ENCODE measurements at regions not wholly inside any gene's neighbourhood (a gene's known extent, or its start where the extent isn't known, plus 50 kb on each side); places are given as distances from the start of the nearest gene placed in this dataset.

- no peak overlapping the region for H3K27ac ChIP-seq (ENCODE audit: low read depth)
- DNase-seq (ENCODE audit: low spot score) (no peak), ATAC-seq (no peak)
- TF ChIP-seq ZNF114 (CRISPR knock-in tag; IDR thresholded peaks at IDR 0.05) (no peak), ETS1 (IDR thresholded peaks at IDR 0.05) (no peak), NANOG (IDR thresholded peaks at IDR 0.05; ENCODE audit: borderline replicate concordance) (no peak), ZNF462 (CRISPR knock-in tag; IDR thresholded peaks at IDR 0.05) (no peak), STAT1 (IDR thresholded peaks at IDR 0.05; ENCODE audit: unreplicated experiment) (no peak), POLR2AphosphoS5 (IDR thresholded peaks at IDR 0.05; ENCODE audit: low read depth) (no peak), ZNF331 (CRISPR knock-in tag; IDR thresholded peaks at IDR 0.05; ENCODE audit: low read depth) (no peak)
- Mint-ChIP-seq H3K27me3 (ENCODE audit: insufficient read depth, low read depth, poor library complexity) (no peaks in the 10 kb centered on the region), H3K27ac (no peak overlapping the region), H3K9me3 (no peaks in the 10 kb centered on the region), H3K4me3 (no peak overlapping the region), H3K4me1 (no peaks in the 10 kb centered on the region), H3K36me3 (ENCODE audit: low read depth) (no peaks in the 10 kb centered on the region)
- no peaks in the 10 kb centered on the region for H3K36me3 ChIP-seq (ENCODE audit: insufficient read depth)
- no peaks in the 10 kb centered on the region for H4K20me1 ChIP-seq (replicated peaks; ENCODE audit: insufficient read depth)
- no peaks in the 10 kb centered on the region for H3K4me1 ChIP-seq (ENCODE audit: insufficient read depth)
- no peak overlapping the region for H3K4me3 ChIP-seq
- no peaks in the 10 kb centered on the region for H3F3A ChIP-seq (replicated peaks; ENCODE audit: low read depth)
- H3K27me3 ChIP-seq (ENCODE audit: insufficient read depth) = no peaks in the 10 kb centered on the region
- H2AFZ ChIP-seq = no peak overlapping the region
- H3K4me2 ChIP-seq = no peak overlapping the region
- no peaks in the 10 kb centered on the region for H3K79me2 ChIP-seq (replicated peaks; ENCODE audit: insufficient read depth)
- H3K9me2 ChIP-seq (ENCODE audit: insufficient read depth) = peaks cover 20% of the 10 kb centered on the region; the same call in 1 of the 2 replicates
These were observed 324.1 kb upstream of the GOT2 start for GRCh38 chr16:59058250-59058649.
